PC-3 (cell line): ENCODE measurements at regions not wholly inside any gene's neighbourhood (a gene's known extent, or its start where the extent isn't known, plus 50 kb on each side); places are given as distances from the start of the nearest gene placed in this dataset.

ENCODE experiments used
- ATAC-seq: fragments of 200-7000 bp; cut with Tn5 transposase; 2 replicates; pipeline ENCODE4 v1.9.1; 2020; ENCODE audit warnings: mild to moderate bottlenecking, moderate library complexity
- BruUV-seq: library from RNA; stranded (reverse); fragments of 400-500 nt; replicated peaks from 2 replicates; lab custom pipeline; 2021; lab: Mats Ljungman, UMichigan
- CTCF ChIA-PET: fragments of 300-600 bp; sonication (Branson Sonifier 250); formaldehyde crosslinking; loops from one replicate; lab custom pipeline; 2022; ENCODE audit warnings: antibody characterized with exemption; lab: Charles Lee
- POLR2A ChIA-PET: fragments of 300-600 bp; sonication (Branson Sonifier 250); formaldehyde crosslinking; loops from one replicate; lab custom pipeline; 2022; ENCODE audit warnings: antibody characterized with exemption; ENCODE audit not compliant: unreplicated experiment; lab: Charles Lee
- DNase-seq: peaks from one replicate; pipeline ENCODE4 v3.0.0-alpha.2; 2015
- H2AFZ ChIP-seq: fragments of 300-600 bp; sonication (generic); 2 replicates; pipeline ENCODE4 v1.6.0; 2016; ENCODE audit warnings: antibody characterized with exemption, low read length
- H3F3A ChIP-seq: fragments of 300-600 bp; sonication (generic); one replicate; pipeline ENCODE4 v1.6.0; 2017; ENCODE audit warnings: antibody characterized with exemption, low read length, control low read depth, mild to moderate bottlenecking; ENCODE audit not compliant: unreplicated experiment
- H3K27ac ChIP-seq: fragments of 300-600 bp; sonication (generic); 2 replicates; pipeline ENCODE4 v1.5.1; 2016; ENCODE audit warnings: mild to moderate bottlenecking, low read length
- H3K27me3 ChIP-seq: fragments of 300-600 bp; sonication (generic); 2 replicates; pipeline ENCODE4 v1.6.1; 2016; ENCODE audit warnings: low read length, mixed read lengths
- H3K36me3 ChIP-seq: fragments of 300-600 bp; sonication (generic); 2 replicates; pipeline ENCODE4 v1.6.1; 2016; ENCODE audit warnings: low read depth, mixed run types, low read length, mixed read lengths
- H3K4me1 ChIP-seq: fragments of 300-600 bp; sonication (generic); 2 replicates; pipeline ENCODE4 v1.5.1; 2016; ENCODE audit warnings: low read length; ENCODE audit not compliant: insufficient read depth
- H3K4me2 ChIP-seq: fragments of 300-600 bp; sonication (generic); 2 replicates; pipeline ENCODE4 v1.6.0; 2016; ENCODE audit warnings: low read length
- H3K4me3 ChIP-seq: fragments of 300-600 bp; sonication (generic); 2 replicates; pipeline ENCODE4 v1.5.1; 2016; ENCODE audit warnings: mild to moderate bottlenecking, low read length, mixed read lengths
- H3K79me2 ChIP-seq: fragments of 300-600 bp; sonication (generic); 2 replicates; pipeline ENCODE4 v1.6.1; 2017; ENCODE audit warnings: low read length, mixed read lengths
- H3K9ac ChIP-seq: fragments of 300-600 bp; sonication (generic); 2 replicates; pipeline ENCODE4 v1.6.0; 2016; ENCODE audit warnings: mild to moderate bottlenecking, low read length
- H3K9me2 ChIP-seq: fragments of 300-600 bp; sonication (generic); replicated peaks from 2 replicates; pipeline ENCODE4 v1.6.1; 2016; ENCODE audit warnings: mixed run types, low read length, mixed read lengths
- H3K9me3 ChIP-seq: fragments of 300-600 bp; sonication (generic); 2 replicates; pipeline ENCODE4 v1.6.1; 2016; ENCODE audit warnings: low read length, mixed read lengths
- H4K20me1 ChIP-seq: fragments of 300-600 bp; sonication (generic); 2 replicates; pipeline ENCODE4 v1.6.1; 2016; ENCODE audit warnings: low read length, mixed read lengths
- EZH2 ChIP-seq: fragments of 300-600 bp; sonication (generic); IDR thresholded peaks from one replicate; pipeline ENCODE4 v1.6.1; 2017; ENCODE audit warnings: antibody characterized with exemption, mild to moderate bottlenecking, low read length; ENCODE audit not compliant: unreplicated experiment
- EZH2phosphoT487 ChIP-seq: fragments of 300-600 bp; sonication (generic); IDR thresholded peaks from 2 replicates; pipeline ENCODE4 v1.6.1; 2018; ENCODE audit warnings: mild to moderate bottlenecking, antibody characterized with exemption, low read length, borderline replicate concordance
- intact Hi-C: fragments of 100-400 bp; cut with micrococcal nuclease; formaldehyde crosslinking; loops from 2 replicates; pipeline ENCODE4 v1.9.0; 2023
- TF ChIP-seq, protein P1 (sequence below): fragments of 300-600 bp; sonication (generic); conservative IDR thresholded peaks from 2 replicates; pipeline ENCODE4 v1.5.1; 2017; ENCODE audit warnings: antibody characterized with exemption, low read depth, mild to moderate bottlenecking, low read length

DNA sequence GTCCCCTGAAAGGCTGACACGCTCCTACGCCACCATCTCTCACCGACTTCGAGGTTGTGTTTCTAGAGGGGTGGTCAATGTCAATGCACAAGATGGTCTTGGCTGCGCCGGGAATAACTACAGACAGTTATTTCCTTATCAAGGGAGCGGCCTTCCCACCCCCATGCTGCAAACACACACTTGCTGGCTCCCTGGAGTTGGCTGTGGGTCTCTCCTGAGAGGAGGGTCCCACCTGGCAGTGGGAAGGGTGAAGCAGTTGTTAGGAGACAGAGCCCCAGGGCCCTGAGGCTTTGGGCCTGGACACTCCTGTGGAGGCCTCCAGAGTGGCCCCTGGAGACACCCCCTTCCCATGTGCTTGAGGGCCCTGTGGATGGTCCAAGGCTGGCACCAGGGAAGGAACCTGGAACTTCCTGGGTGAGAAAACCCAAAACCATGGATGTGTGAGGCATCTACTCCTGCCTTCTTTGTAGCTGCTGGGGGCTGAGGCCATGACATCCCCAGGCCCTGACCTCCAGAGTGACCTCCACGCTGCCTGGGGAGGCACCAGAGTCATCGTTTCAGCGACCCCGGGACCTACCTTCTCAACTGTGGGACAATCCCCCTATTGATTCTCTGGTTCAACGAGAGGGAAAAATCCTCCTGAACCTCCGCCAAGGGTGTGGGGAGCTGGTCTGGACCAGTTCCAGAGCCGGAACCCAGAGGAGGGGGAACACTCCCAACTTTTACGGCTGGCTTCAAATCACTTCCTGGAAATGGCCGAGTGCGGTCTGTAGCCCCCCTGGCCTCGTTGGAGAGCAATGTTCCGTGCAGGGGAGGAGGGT, 101.1 kb upstream of the COL5A1 start:
- H3K9me2 ChIP-seq = no peaks in the 10 kb centered on the region
- ChIA-PET CTCF (no interaction called here), POLR2A (no interaction called here)
- DNase-seq (no peak), ATAC-seq (no peak)
- H3K4me2 ChIP-seq = no peak overlapping the region
- no peaks in the 10 kb centered on the region for H4K20me1 ChIP-seq
- no peak overlapping the region for H2AFZ ChIP-seq
- H3K4me3 ChIP-seq = no peak overlapping the region
- no TSS peak for BruUV-seq
- H3K27me3 ChIP-seq = no peaks in the 10 kb centered on the region
- no peak overlapping the region for H3K9ac ChIP-seq
- H3K27ac ChIP-seq = no peak overlapping the region
- no peaks in the 10 kb centered on the region for H3K36me3 ChIP-seq
- TF ChIP-seq, protein P1, sequence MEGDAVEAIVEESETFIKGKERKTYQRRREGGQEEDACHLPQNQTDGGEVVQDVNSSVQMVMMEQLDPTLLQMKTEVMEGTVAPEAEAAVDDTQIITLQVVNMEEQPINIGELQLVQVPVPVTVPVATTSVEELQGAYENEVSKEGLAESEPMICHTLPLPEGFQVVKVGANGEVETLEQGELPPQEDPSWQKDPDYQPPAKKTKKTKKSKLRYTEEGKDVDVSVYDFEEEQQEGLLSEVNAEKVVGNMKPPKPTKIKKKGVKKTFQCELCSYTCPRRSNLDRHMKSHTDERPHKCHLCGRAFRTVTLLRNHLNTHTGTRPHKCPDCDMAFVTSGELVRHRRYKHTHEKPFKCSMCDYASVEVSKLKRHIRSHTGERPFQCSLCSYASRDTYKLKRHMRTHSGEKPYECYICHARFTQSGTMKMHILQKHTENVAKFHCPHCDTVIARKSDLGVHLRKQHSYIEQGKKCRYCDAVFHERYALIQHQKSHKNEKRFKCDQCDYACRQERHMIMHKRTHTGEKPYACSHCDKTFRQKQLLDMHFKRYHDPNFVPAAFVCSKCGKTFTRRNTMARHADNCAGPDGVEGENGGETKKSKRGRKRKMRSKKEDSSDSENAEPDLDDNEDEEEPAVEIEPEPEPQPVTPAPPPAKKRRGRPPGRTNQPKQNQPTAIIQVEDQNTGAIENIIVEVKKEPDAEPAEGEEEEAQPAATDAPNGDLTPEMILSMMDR = no peak
- TF ChIP-seq EZH2 (no peak), EZH2phosphoT487 (no peak)
- no peaks in the 10 kb centered on the region for H3F3A ChIP-seq
- no peaks in the 10 kb centered on the region for H3K79me2 ChIP-seq
- intact Hi-C loops = no loop called here
- peaks cover 8% of the 10 kb centered on the region; the same call in 1 of the 2 replicates for H3K4me1 ChIP-seq
- no peaks in the 10 kb centered on the region for H3K9me3 ChIP-seq

GRCh38 chr9:134541097-134541747, 100.4 kb upstream of the COL5A1 start:
- Histone ChIP-seq H3F3A (no peaks in the 10 kb centered on the region), H3K79me2 (no peaks in the 10 kb centered on the region), H3K4me1 (peaks cover 6% of the 10 kb centered on the region; the same call in 1 of the 2 replicates), H3K9me2 (no peaks in the 10 kb centered on the region), H3K4me2 (no peak overlapping the region), H2AFZ (no peak overlapping the region), H3K9me3 (no peaks in the 10 kb centered on the region), H3K27me3 (no peaks in the 10 kb centered on the region), H4K20me1 (no peaks in the 10 kb centered on the region), H3K9ac (no peak overlapping the region), H3K36me3 (no peaks in the 10 kb centered on the region), H3K4me3 (no peak overlapping the region), H3K27ac (no peak overlapping the region)
- CTCF ChIA-PET = no interaction called here
- DNase-seq (no peak), ATAC-seq (no peak)
- POLR2A ChIA-PET = no interaction called here
- intact Hi-C loops = no loop called here
- BruUV-seq = no TSS peak
- TF ChIP-seq, protein P1 = no peak
- TF ChIP-seq EZH2phosphoT487 (no peak), EZH2 (no peak)
